ENCODE measurements at regions not wholly inside any gene's neighbourhood (a gene's known extent, or its start where the extent isn't known, plus 50 kb on each side); places are given as distances from the start of the nearest gene placed in this dataset.

DNA sequence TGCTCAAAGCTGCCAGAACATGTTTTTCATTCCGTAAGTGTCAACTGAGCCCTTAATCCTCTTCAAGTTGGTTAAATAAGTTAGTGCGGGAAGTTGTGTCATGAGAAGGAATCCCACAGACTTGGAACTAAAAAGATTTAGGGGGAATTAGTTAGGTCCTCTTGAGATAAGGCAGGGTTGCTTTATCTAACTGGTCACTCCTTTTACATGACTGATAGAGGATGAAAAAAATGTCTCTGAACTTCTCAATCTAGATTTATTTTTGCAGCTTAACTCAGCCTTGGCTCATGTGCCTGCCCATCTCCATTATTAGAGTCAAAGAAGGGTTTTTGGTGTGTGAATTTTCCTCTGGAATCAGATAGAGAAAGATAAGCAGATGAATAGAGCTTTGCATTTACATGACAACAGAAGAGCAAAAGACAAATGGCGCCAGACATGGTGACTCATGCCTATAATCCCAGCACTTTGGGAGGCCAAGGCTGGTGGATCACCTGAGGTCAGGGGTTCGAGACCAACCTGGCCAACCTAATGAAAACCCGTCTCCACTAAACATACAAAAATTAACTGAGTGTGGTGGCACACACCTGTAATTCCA, 882.9 kb downstream of the RPA4 start:
- dilution Hi-C loops (cut with MboI; ENCODE audit: extremely low pct_ligation_motif_present, low sequenced_read_pairs) = no loop called here
- Histone ChIP-seq H3K4me2 (ENCODE audit: control insufficient read depth, extremely low read depth, insufficient read depth, low read depth, low read length) (no peak overlapping the region), H3K9ac (ENCODE audit: control insufficient read depth, extremely low read depth, insufficient read depth, low read length) (no peak overlapping the region), H2AFZ (ENCODE audit: control insufficient read depth, low read length) (no peak overlapping the region), H3K79me2 (ENCODE audit: control insufficient read depth, insufficient read depth, low read length) (no peaks in the 10 kb centered on the region), H3K9me3 (ENCODE audit: control insufficient read depth, low read depth, low read length) (no peaks in the 10 kb centered on the region), H3K9me1 (ENCODE audit: control insufficient read depth, extremely low read depth, insufficient read depth, low read length) (no peaks in the 10 kb centered on the region), H3K36me3 (ENCODE audit: control insufficient read depth in 2 of 2, extremely low read depth in 1 of 2, insufficient read depth in 2 of 2, low read length in 2 of 2) (no peaks in the 10 kb centered on the region), H3K4me1 (ENCODE audit: control insufficient read depth, extremely low read depth, insufficient read depth, low read length) (no peaks in the 10 kb centered on the region), H3K4me3 (ENCODE audit: control insufficient read depth in 2 of 3, extremely low read depth in 1 of 3, insufficient read depth in 2 of 3, low read depth in 1 of 3, low read length in 3 of 3) (no peak overlapping the region), H3K27ac (ENCODE audit: control insufficient read depth, insufficient read depth, low read length) (no peak overlapping the region), H4K20me1 (ENCODE audit: control insufficient read depth, extremely low read depth, insufficient read depth, low read length) (no peaks in the 10 kb centered on the region), H3K27me3 (ENCODE audit: control insufficient read depth, extremely low read depth, insufficient read depth, low read length) (no peaks in the 10 kb centered on the region)
- DNase-seq (ENCODE audit: low read depth, low spot score) (no peak), FAIRE-seq (no peak)
- TF ChIP-seq, protein P1, sequence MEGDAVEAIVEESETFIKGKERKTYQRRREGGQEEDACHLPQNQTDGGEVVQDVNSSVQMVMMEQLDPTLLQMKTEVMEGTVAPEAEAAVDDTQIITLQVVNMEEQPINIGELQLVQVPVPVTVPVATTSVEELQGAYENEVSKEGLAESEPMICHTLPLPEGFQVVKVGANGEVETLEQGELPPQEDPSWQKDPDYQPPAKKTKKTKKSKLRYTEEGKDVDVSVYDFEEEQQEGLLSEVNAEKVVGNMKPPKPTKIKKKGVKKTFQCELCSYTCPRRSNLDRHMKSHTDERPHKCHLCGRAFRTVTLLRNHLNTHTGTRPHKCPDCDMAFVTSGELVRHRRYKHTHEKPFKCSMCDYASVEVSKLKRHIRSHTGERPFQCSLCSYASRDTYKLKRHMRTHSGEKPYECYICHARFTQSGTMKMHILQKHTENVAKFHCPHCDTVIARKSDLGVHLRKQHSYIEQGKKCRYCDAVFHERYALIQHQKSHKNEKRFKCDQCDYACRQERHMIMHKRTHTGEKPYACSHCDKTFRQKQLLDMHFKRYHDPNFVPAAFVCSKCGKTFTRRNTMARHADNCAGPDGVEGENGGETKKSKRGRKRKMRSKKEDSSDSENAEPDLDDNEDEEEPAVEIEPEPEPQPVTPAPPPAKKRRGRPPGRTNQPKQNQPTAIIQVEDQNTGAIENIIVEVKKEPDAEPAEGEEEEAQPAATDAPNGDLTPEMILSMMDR (optimal IDR thresholded peaks at IDR 0.05 in 1 of 3, IDR thresholded peaks at IDR 0.05 in 1 of 3, conservative IDR thresholded peaks at IDR 0.05 in 1 of 3; ENCODE audit: extremely low read depth in 1 of 3, insufficient read depth in 2 of 3, low read length in 3 of 3) = no peak
- no peak for TF ChIP-seq EZH2 (IDR thresholded peaks at IDR 0.05; ENCODE audit: low read length)

DNA sequence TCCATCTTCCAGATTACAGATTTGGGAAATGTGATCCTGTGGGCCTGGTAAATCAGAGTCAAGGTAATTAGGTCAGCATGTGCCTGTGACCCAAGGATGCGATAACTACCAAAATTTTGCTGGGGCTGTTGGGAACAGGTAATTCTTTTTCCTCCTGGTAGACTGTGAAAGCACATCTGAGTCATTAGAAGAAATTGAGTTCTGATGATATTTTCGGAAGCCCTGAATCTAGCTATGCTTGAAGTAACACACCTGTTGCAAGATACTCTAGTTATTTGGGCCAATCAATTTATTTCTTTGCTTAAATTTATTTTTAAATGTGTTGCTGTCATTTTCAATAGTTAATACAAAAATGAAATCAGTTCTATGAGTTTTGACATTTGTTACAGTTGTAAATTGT, 903.6 kb downstream of the RPA4 start:
- dilution Hi-C loops (cut with MboI; ENCODE audit: extremely low pct_ligation_motif_present, low sequenced_read_pairs) = no loop called here
- H3K36me3 ChIP-seq (ENCODE audit: control insufficient read depth in 2 of 2, extremely low read depth in 1 of 2, insufficient read depth in 2 of 2, low read length in 2 of 2) = no peaks in the 10 kb centered on the region
- no peak overlapping the region for H3K4me3 ChIP-seq (ENCODE audit: control insufficient read depth in 2 of 3, extremely low read depth in 1 of 3, insufficient read depth in 2 of 3, low read depth in 1 of 3, low read length in 3 of 3)
- no peaks in the 10 kb centered on the region for H3K4me1 ChIP-seq (ENCODE audit: control insufficient read depth, extremely low read depth, insufficient read depth, low read length)
- no peak for TF ChIP-seq EZH2 (IDR thresholded peaks at IDR 0.05; ENCODE audit: low read length)
- TF ChIP-seq, protein P1 (optimal IDR thresholded peaks at IDR 0.05 in 1 of 3, IDR thresholded peaks at IDR 0.05 in 1 of 3, conservative IDR thresholded peaks at IDR 0.05 in 1 of 3; ENCODE audit: extremely low read depth in 1 of 3, insufficient read depth in 2 of 3, low read length in 3 of 3) = no peak
- H2AFZ ChIP-seq (ENCODE audit: control insufficient read depth, low read length) = no peak overlapping the region
- no peak overlapping the region for H3K27ac ChIP-seq (ENCODE audit: control insufficient read depth, insufficient read depth, low read length)
- H4K20me1 ChIP-seq (ENCODE audit: control insufficient read depth, extremely low read depth, insufficient read depth, low read length) = no peaks in the 10 kb centered on the region
- no peaks in the 10 kb centered on the region for H3K9me1 ChIP-seq (ENCODE audit: control insufficient read depth, extremely low read depth, insufficient read depth, low read length)
- FAIRE-seq (no peak), DNase-seq (ENCODE audit: low read depth, low spot score) (no peak)
- H3K79me2 ChIP-seq (ENCODE audit: control insufficient read depth, insufficient read depth, low read length) = no peaks in the 10 kb centered on the region
- no peaks in the 10 kb centered on the region for H3K9me3 ChIP-seq (ENCODE audit: control insufficient read depth, low read depth, low read length)
- no peak overlapping the region for H3K9ac ChIP-seq (ENCODE audit: control insufficient read depth, extremely low read depth, insufficient read depth, low read length)
- H3K27me3 ChIP-seq (ENCODE audit: control insufficient read depth, extremely low read depth, insufficient read depth, low read length) = no peaks in the 10 kb centered on the region
- no peak overlapping the region for H3K4me2 ChIP-seq (ENCODE audit: control insufficient read depth, extremely low read depth, insufficient read depth, low read depth, low read length)

Measured in keratinocyte (primary cell).